ENCODE measurements at regions not wholly inside any gene's neighbourhood (a gene's known extent, or its start where the extent isn't known, plus 50 kb on each side); places are given as distances from the start of the nearest gene placed in this dataset.

GRCh38 chr22:49608660-49609059 is 219.0 kb downstream of the BRD1 start:
- no peak for TF ChIP-seq ZNF565 (CRISPR knock-in tag; conservative IDR thresholded peaks at IDR 0.05; ENCODE audit: low read depth)
- no peak for TF ChIP-seq ZNF70 (CRISPR knock-in tag; IDR thresholded peaks at IDR 0.05)
- TF ChIP-seq ZFP30 (CRISPR knock-in tag; IDR thresholded peaks at IDR 0.05): no peak
- no peak for TF ChIP-seq ARNTL (CRISPR knock-in tag; IDR thresholded peaks at IDR 0.05; ENCODE audit: borderline replicate concordance, low read depth)
- TF ChIP-seq CSRNP3 (CRISPR knock-in tag; IDR thresholded peaks at IDR 0.05): no peak
- no peak for TF ChIP-seq TOX (CRISPR knock-in tag; IDR thresholded peaks at IDR 0.05; ENCODE audit: borderline replicate concordance)
- no peak for TF ChIP-seq TSHZ2 (CRISPR knock-in tag; IDR thresholded peaks at IDR 0.05)
- no peak for TF ChIP-seq SNAI2 (CRISPR knock-in tag; IDR thresholded peaks at IDR 0.05)
- no peak for TF ChIP-seq TCF4 (CRISPR knock-in tag; IDR thresholded peaks at IDR 0.05; ENCODE audit: borderline replicate concordance)
- no peak for TF ChIP-seq OSR1 (CRISPR knock-in tag; IDR thresholded peaks at IDR 0.05)
- no peak for TF ChIP-seq POU6F1 (CRISPR knock-in tag; IDR thresholded peaks at IDR 0.05; ENCODE audit: borderline replicate concordance, low read depth)
- no peak for ATAC-seq

GRCh38 chr22:49608228-49608627 is 219.4 kb downstream of the BRD1 start:
- ATAC-seq: no peak
- TF ChIP-seq ARNTL (CRISPR knock-in tag; IDR thresholded peaks at IDR 0.05; ENCODE audit: borderline replicate concordance, low read depth) (no peak), SNAI2 (CRISPR knock-in tag; IDR thresholded peaks at IDR 0.05) (no peak), TOX (CRISPR knock-in tag; IDR thresholded peaks at IDR 0.05; ENCODE audit: borderline replicate concordance) (no peak), ISL1 (CRISPR knock-in tag; IDR thresholded peaks at IDR 0.05) (no peak), ZNF565 (CRISPR knock-in tag; conservative IDR thresholded peaks at IDR 0.05; ENCODE audit: low read depth) (no peak), PPARA (CRISPR knock-in tag; IDR thresholded peaks at IDR 0.05; ENCODE audit: borderline replicate concordance) (no peak), TSHZ2 (CRISPR knock-in tag; IDR thresholded peaks at IDR 0.05) (no peak), ZFP3 (CRISPR knock-in tag; IDR thresholded peaks at IDR 0.05) (no peak), ZC3H10 (CRISPR knock-in tag; IDR thresholded peaks at IDR 0.05) (no peak), PATZ1 (CRISPR knock-in tag; IDR thresholded peaks at IDR 0.05; ENCODE audit: borderline replicate concordance) (no peak), OSR1 (CRISPR knock-in tag; IDR thresholded peaks at IDR 0.05) (no peak), GLIS3 (CRISPR knock-in tag; IDR thresholded peaks at IDR 0.05) (no peak), ESRRG (CRISPR knock-in tag; IDR thresholded peaks at IDR 0.05) (no peak), CREB5 (CRISPR knock-in tag; IDR thresholded peaks at IDR 0.05; ENCODE audit: low read depth) (no peak)

Data from SK-N-SH treated with all-trans-retinoic acid at 6 μM for 48 hours (cell line).